K562 (cell line): ENCODE measurements at regions not wholly inside any gene's neighbourhood (a gene's known extent, or its start where the extent isn't known, plus 50 kb on each side); places are given as distances from the start of the nearest gene placed in this dataset.

Experiments
- ELF2 ChIP-seq: fragments of 250-450 bp; sonication (Bioruptor Pico); IDR thresholded peaks from 2 replicates; pipeline ENCODE4 v1.5.0; 2021; ENCODE audit warnings: mild to moderate bottlenecking
- MXI1 ChIP-seq: IDR thresholded peaks from 2 replicates; pipeline ENCODE4 v1.6.1; 2011; ENCODE audit warnings: low read depth, mild to moderate bottlenecking, improper control_type of control experiment, low read length
- NUFIP1 ChIP-seq: fragments of 450-650 bp; IDR thresholded peaks from 2 replicates; pipeline ENCODE4 v1.6.1; 2018; ENCODE audit not compliant: partially characterized antibody
- POLR2AphosphoS5 ChIP-seq: IDR thresholded peaks from 2 replicates; pipeline ENCODE4 v1.6.1; 2011; ENCODE audit warnings: mild to moderate bottlenecking, low read depth, low read length, moderate library complexity; ENCODE audit not compliant: control insufficient read depth, insufficient read depth
- ZBTB7A ChIP-seq: IDR thresholded peaks from 2 replicates; pipeline ENCODE4 v1.6.1; 2011; ENCODE audit warnings: low read depth, mild to moderate bottlenecking, low read length, moderate library complexity, borderline replicate concordance; ENCODE audit not compliant: control insufficient read depth
- TF ChIP-seq, protein P1 (sequence below): fragments of 450-650 bp; IDR thresholded peaks from 2 replicates; pipeline ENCODE4 v1.6.1; 2016; ENCODE audit warnings: low read depth

DNA sequence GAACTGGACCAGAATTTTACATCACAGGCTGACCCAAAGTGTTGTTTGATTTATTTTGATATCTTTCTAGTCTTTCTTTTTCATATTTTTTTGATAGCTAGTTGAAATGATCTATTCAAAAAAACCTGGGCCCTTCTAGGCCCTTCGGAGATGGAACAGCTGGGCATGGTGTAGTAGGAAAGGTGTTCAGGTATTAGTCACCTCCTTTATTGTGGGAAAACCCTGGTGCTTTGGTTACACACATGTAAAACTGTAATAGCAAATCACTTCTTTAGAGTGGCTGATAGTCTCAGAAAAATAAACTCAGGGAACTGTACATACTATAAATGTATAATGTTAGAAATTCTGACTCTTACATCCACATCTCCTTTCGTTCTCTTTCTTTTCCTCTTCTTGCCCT is 234.5 kb downstream of the PLA2G4A start:
- TF ChIP-seq MXI1 (no peak), ELF2 (CRISPR knock-in tag) (no peak), ZBTB7A (no peak), NUFIP1 (no peak), POLR2AphosphoS5 (no peak)
- TF ChIP-seq, protein P1, sequence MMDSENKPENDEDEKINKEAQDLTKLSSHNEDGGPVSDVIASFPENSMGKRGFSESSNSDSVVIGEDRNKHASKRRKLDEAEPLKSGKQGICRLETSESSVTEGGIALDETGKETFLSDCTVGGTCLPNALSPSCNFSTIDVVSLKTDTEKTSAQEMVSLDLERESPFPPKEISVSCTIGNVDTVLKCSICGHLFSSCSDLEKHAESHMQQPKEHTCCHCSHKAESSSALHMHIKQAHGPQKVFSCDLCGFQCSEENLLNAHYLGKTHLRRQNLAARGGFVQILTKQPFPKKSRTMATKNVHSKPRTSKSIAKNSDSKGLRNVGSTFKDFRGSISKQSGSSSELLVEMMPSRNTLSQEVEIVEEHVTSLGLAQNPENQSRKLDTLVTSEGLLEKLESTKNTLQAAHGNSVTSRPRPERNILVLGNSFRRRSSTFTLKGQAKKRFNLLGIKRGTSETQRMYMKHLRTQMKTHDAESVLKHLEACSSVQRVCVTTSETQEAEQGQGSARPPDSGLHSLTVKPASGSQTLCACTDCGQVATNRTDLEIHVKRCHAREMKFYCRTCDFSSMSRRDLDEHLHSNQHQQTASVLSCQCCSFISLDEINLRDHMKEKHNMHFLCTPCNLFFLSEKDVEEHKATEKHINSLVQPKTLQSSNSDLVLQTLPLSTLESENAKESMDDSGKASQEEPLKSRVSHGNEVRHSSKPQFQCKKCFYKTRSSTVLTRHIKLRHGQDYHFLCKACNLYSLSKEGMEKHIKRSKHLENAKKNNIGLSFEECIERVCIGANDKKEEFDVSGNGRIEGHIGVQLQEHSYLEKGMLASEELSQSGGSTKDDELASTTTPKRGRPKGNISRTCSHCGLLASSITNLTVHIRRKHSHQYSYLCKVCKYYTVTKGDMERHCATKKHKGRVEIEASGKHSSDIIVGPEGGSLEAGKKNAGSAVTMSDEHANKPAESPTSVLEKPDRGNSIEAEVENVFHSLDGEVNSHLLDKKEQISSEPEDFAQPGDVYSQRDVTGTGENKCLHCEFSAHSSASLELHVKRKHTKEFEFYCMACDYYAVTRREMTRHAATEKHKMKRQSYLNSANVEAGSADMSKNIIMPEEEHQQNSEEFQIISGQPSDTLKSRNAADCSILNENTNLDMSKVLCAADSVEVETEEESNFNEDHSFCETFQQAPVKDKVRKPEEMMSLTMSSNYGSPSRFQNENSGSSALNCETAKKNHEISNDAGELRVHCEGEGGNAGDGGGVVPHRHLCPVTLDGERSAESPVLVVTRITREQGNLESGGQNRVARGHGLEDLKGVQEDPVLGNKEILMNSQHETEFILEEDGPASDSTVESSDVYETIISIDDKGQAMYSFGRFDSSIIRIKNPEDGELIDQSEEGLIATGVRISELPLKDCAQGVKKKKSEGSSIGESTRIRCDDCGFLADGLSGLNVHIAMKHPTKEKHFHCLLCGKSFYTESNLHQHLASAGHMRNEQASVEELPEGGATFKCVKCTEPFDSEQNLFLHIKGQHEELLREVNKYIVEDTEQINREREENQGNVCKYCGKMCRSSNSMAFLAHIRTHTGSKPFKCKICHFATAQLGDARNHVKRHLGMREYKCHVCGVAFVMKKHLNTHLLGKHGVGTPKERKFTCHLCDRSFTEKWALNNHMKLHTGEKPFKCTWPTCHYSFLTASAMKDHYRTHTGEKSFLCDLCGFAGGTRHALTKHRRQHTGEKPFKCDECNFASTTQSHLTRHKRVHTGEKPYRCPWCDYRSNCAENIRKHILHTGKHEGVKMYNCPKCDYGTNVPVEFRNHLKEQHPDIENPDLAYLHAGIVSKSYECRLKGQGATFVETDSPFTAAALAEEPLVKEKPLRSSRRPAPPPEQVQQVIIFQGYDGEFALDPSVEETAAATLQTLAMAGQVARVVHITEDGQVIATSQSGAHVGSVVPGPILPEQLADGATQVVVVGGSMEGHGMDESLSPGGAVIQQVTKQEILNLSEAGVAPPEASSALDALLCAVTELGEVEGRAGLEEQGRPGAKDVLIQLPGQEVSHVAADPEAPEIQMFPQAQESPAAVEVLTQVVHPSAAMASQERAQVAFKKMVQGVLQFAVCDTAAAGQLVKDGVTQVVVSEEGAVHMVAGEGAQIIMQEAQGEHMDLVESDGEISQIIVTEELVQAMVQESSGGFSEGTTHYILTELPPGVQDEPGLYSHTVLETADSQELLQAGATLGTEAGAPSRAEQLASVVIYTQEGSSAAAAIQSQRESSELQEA, result no peak
